ENCODE measurements at regions not wholly inside any gene's neighbourhood (a gene's known extent, or its start where the extent isn't known, plus 50 kb on each side); places are given as distances from the start of the nearest gene placed in this dataset.

DNA sequence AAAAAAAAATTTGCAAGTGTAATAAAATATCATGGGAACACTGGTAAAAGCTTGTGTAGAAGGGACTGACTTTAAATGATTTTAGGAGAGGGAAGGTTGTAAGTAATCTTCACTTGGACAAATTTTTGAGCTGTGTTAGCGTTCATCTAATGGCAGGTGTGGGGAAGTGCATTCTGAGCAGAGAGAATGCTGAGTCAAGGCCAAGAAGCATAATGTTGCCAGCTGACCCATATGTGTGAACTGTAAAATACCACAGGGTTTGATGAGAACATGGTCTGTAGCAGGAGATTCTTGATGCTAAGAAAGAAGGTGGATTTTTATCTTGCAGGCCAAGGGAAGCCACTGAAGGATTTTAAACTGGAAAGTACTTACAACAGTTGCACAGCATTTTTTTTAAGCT, 98.2 kb upstream of the ZNF32 start:
- Histone ChIP-seq H3K4me3 (no peak overlapping the region), H3K36me3 (no peaks in the 10 kb centered on the region), H3K27me3 (replicated peaks; ENCODE audit: insufficient read depth) (no peaks in the 10 kb centered on the region), H3K27ac (no peak overlapping the region), H3K4me1 (replicated peaks) (no peaks in the 10 kb centered on the region), H3K9me3 (no peaks in the 10 kb centered on the region)
- intact Hi-C loops (cut with DNase I), result no loop called here
- WGBS, result 76% methylated on average over 1 of the region's 1 CpG
- no peak for DNase-seq (ENCODE audit: low spot score)
- TF ChIP-seq POLR2AphosphoS5 (IDR thresholded peaks at IDR 0.05) (no peak), POLR2A (IDR thresholded peaks at IDR 0.05) (no peak)
- TF ChIP-seq, protein P1, sequence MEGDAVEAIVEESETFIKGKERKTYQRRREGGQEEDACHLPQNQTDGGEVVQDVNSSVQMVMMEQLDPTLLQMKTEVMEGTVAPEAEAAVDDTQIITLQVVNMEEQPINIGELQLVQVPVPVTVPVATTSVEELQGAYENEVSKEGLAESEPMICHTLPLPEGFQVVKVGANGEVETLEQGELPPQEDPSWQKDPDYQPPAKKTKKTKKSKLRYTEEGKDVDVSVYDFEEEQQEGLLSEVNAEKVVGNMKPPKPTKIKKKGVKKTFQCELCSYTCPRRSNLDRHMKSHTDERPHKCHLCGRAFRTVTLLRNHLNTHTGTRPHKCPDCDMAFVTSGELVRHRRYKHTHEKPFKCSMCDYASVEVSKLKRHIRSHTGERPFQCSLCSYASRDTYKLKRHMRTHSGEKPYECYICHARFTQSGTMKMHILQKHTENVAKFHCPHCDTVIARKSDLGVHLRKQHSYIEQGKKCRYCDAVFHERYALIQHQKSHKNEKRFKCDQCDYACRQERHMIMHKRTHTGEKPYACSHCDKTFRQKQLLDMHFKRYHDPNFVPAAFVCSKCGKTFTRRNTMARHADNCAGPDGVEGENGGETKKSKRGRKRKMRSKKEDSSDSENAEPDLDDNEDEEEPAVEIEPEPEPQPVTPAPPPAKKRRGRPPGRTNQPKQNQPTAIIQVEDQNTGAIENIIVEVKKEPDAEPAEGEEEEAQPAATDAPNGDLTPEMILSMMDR (IDR thresholded peaks at IDR 0.05), result no peak

DNA sequence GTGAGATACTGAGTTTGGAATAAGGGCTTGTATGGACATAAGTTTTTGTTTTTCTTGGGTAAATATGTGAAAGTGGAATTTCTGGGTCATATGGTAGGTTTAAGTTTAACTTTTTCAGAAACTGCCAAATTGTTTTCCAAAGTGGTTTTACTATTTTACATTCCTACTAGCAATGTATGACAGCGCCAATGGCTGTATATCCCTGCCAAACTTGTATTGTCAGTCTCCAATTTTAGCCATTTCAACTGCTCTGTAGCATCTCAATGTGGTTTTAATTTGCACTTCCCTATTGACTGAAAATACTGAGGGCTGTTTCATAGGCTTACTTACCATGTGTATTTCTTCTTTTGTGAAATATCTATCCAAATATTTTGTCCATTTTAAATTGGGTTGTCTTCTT, 90.5 kb upstream of the ZNF32 start:
- no peak for DNase-seq (ENCODE audit: low spot score)
- TF ChIP-seq POLR2AphosphoS5 (IDR thresholded peaks at IDR 0.05) (no peak), POLR2A (IDR thresholded peaks at IDR 0.05) (no peak)
- TF ChIP-seq, protein P1 (IDR thresholded peaks at IDR 0.05), result no peak
- 50% methylated on average over 1 of the region's 1 CpG for WGBS
- no peaks in the 10 kb centered on the region for H3K27me3 ChIP-seq (replicated peaks; ENCODE audit: insufficient read depth)
- no peaks in the 10 kb centered on the region for H3K36me3 ChIP-seq
- intact Hi-C loops (cut with DNase I), result no loop called here
- H3K27ac ChIP-seq, result no peak overlapping the region
- H3K4me1 ChIP-seq (replicated peaks), result no peaks in the 10 kb centered on the region
- no peak overlapping the region for H3K4me3 ChIP-seq
- H3K9me3 ChIP-seq, result no peaks in the 10 kb centered on the region

DNA sequence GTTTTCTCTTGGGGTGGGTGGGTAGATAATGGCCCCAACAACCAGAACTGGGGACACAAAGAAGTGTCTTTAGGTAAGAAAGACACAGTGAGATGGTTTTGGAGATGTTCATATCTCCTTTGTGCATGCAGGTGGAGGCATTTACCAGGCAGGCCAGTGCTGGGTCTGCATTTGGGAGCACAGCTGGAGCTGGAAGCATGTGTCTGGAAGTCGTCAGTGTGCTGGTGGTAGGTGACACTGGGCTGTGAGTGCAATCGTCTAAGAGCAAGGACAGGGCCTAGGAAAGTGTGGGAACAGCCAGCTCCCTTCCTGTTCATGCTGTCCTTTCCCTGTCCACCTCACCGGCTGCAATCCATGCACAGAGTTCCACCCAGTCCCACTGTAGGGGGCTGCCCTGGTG, 88.3 kb upstream of the ZNF32 start:
- no peaks in the 10 kb centered on the region for H3K4me1 ChIP-seq (replicated peaks)
- intact Hi-C loops (cut with DNase I), result no loop called here
- no peaks in the 10 kb centered on the region for H3K9me3 ChIP-seq
- DNase-seq (ENCODE audit: low spot score), result no peak
- no peak for TF ChIP-seq POLR2A (IDR thresholded peaks at IDR 0.05)
- TF ChIP-seq, protein P1 (IDR thresholded peaks at IDR 0.05), result no peak
- TF ChIP-seq POLR2AphosphoS5 (IDR thresholded peaks at IDR 0.05), result no peak
- H3K36me3 ChIP-seq, result no peaks in the 10 kb centered on the region
- H3K27me3 ChIP-seq (replicated peaks; ENCODE audit: insufficient read depth), result no peaks in the 10 kb centered on the region
- WGBS, result 75% methylated on average over 3 of the region's 3 CpGs
- H3K4me3 ChIP-seq, result no peak overlapping the region
- no peak overlapping the region for H3K27ac ChIP-seq

DNA sequence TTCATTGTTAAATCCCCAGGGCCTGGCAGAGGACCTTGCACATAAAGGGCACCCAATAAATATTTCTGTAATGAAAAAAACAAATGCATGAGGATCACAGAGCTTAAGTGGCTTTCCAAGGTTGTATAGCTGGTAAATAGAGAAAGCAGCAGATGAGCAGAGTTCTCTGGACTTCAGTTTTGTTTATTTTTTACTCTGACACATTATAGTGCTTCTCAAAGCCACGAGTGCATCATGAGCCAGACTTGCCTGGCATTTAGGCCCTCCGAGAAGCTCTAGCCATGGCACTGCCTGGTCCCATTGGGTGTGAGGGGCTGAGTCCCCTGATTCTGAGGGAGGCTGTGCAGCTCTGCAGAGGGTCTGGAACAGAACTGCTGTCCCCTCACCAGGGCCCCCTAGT, 87.2 kb upstream of the ZNF32 start:
- 56% methylated on average over 2 of the region's 2 CpGs for WGBS
- intact Hi-C loops (cut with DNase I), result no loop called here
- H3K4me3 ChIP-seq, result no peak overlapping the region

DNA sequence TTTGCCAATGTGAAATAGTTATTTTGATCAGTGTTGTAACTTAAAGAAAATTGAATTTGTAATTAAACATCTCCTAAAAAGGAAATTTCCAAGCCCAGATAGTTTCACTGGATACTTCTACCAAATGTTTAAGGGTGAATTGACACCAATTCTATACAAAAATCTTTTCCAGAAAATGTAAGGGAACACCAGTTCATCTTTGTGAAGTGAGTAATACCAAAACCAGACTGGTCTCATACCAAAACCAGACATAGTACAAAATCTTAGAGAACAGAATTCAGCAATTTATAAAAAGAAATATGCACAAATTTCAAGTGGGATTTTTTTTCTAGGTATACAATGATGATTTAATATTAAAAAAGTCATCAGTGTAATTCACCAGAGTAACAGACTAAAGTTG, 86.0 kb upstream of the ZNF32 start:
- TF ChIP-seq POLR2AphosphoS5 (IDR thresholded peaks at IDR 0.05) (no peak), POLR2A (IDR thresholded peaks at IDR 0.05) (no peak)
- TF ChIP-seq, protein P1 (IDR thresholded peaks at IDR 0.05), result no peak
- Histone ChIP-seq H3K4me3 (no peak overlapping the region), H3K27me3 (replicated peaks; ENCODE audit: insufficient read depth) (no peaks in the 10 kb centered on the region), H3K27ac (no peak overlapping the region), H3K9me3 (no peaks in the 10 kb centered on the region), H3K36me3 (no peaks in the 10 kb centered on the region), H3K4me1 (replicated peaks) (no peaks in the 10 kb centered on the region)
- intact Hi-C loops (cut with DNase I), result no loop called here
- DNase-seq (ENCODE audit: low spot score), result no peak

More for the DNA sequence above, 87.2 kb upstream of the ZNF32 start:
- H3K9me3 ChIP-seq, result no peaks in the 10 kb centered on the region
- H3K27me3 ChIP-seq (replicated peaks; ENCODE audit: insufficient read depth), result no peaks in the 10 kb centered on the region
- DNase-seq (ENCODE audit: low spot score), result no peak
- TF ChIP-seq, protein P1 (IDR thresholded peaks at IDR 0.05), result no peak
- TF ChIP-seq POLR2A (IDR thresholded peaks at IDR 0.05) (no peak), POLR2AphosphoS5 (IDR thresholded peaks at IDR 0.05) (no peak)
- H3K4me1 ChIP-seq (replicated peaks), result no peaks in the 10 kb centered on the region
- H3K36me3 ChIP-seq, result no peaks in the 10 kb centered on the region
- H3K27ac ChIP-seq, result no peak overlapping the region
